ENCODE measurements at regions not wholly inside any gene's neighbourhood (a gene's known extent, or its start where the extent isn't known, plus 50 kb on each side); places are given as distances from the start of the nearest gene placed in this dataset.

DNA sequence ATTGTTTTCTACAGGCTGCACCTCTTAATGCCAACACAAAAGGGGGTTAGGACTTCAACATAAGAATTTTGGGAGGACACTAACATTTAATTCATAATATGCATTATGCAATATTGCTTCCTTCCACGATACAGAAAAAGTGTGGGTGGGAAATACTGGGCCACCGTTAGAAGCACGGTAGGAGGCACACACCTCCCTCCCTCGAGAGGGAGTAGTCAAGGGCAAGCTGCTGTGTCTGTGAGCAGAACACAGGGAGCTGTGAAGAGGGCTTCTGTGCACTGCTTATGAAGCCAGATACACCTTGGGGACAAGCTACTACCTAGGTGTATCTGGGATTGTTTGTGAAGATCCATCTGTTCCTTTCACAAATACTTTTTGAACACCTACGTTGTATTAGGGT lies 109.3 kb upstream of the PLET1 start:
- Histone ChIP-seq H3K23ac (ENCODE audit: low read depth, low read length, poor library complexity) (no peak overlapping the region), H3K79me1 (ENCODE audit: low read depth, low read length) (no peaks in the 10 kb centered on the region), H2BK120ac (ENCODE audit: low read depth, low read length) (no peak overlapping the region), H3K4ac (ENCODE audit: low read length) (no peak overlapping the region), H3K27ac (replicated peaks; ENCODE audit: low read length) (no peak overlapping the region), H3K27me3 (ENCODE audit: control insufficient read depth in 3 of 3, insufficient read depth in 3 of 3, low read depth in 1 of 3, low read length in 3 of 3) (no peaks in the 10 kb centered on the region), H4K8ac (ENCODE audit: low read depth, low read length) (no peak overlapping the region), H3K36me3 (replicated peaks in 1 of 2; ENCODE audit: control insufficient read depth in 2 of 2, insufficient read depth in 2 of 2, low read length in 2 of 2) (no peaks in the 10 kb centered on the region), H3K9ac (ENCODE audit: low read depth, low read length, poor library complexity) (no peak overlapping the region), H3K4me3 (ENCODE audit: low read length in 2 of 2) (no peak overlapping the region), H3K9me3 (replicated peaks in 1 of 2; ENCODE audit: control insufficient read depth in 2 of 2, insufficient read depth in 1 of 2, low read depth in 1 of 2, low read length in 2 of 2) (no peaks in the 10 kb centered on the region), H3K18ac (ENCODE audit: low read length) (no peak overlapping the region), H2AK5ac (ENCODE audit: low read depth, low read length) (no peak overlapping the region), H2BK12ac (ENCODE audit: low read length) (no peak overlapping the region), H2AFZ (ENCODE audit: low read length) (no peak overlapping the region), H2BK5ac (ENCODE audit: low read length) (no peak overlapping the region), H4K91ac (ENCODE audit: low read depth, low read length, poor library complexity) (no peak overlapping the region), H2BK15ac (ENCODE audit: low read length) (no peak overlapping the region), H3K4me1 (ENCODE audit: control insufficient read depth in 2 of 2, insufficient read depth in 1 of 2, low read depth in 1 of 2, low read length in 2 of 2) (peaks cover 0 to 4% of the 10 kb centered on the region in 2 donors), H3K4me2 (ENCODE audit: insufficient read depth, low read length, poor library complexity, severe bottlenecking) (no peak overlapping the region), H3K14ac (ENCODE audit: low read length) (no peak overlapping the region)
- no peak for DNase-seq (ENCODE audit: low spot score)
- no CpG with 5 or more reads among the region's 5 CpGs for WGBS, 2 donors (ENCODE audit: extremely low coverage in 2 of 2, insufficient read length in 2 of 2, insufficient replicate concordance in 1 of 2)

DNA sequence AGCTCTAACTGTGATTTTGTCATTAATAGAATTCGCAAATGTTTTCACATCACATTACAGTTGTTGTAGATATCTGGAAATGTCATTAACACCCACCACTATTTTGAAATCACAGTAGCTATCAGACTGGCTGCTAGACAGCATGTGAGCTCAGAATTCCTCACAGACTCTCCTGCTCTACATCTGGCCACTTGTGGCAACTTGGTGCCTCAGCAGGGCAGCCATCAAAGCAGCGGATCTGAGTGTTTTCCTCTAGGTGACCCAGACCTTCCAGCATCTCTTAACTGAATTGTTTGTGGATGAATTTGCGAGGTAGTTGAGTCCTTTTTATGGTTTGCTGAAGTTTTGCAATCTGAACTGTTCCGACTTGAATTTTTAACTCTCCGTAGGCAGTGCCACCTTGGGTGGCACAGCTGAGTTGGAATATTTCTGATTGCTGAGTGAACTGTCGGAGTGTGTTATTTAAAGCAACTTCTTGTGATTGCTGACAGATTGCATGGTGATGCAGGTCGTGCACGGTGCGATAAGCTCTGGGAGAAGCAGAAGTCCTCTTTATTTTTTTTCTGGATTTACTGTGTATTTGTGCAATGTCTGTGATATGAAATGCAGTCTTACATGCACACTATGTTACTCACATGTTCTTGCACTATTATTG lies 114.0 kb upstream of the PLET1 start:
- WGBS, 2 donors (ENCODE audit: extremely low coverage in 2 of 2, insufficient read length in 2 of 2, insufficient replicate concordance in 1 of 2), result no CpG with 5 or more reads among the region's 9 CpGs
- Histone ChIP-seq H2BK15ac (ENCODE audit: low read length) (no peak overlapping the region), H2AK5ac (ENCODE audit: low read depth, low read length) (no peak overlapping the region), H4K8ac (ENCODE audit: low read depth, low read length) (no peak overlapping the region), H4K91ac (ENCODE audit: low read depth, low read length, poor library complexity) (no peak overlapping the region), H2BK5ac (ENCODE audit: low read length) (no peak overlapping the region), H3K23ac (ENCODE audit: low read depth, low read length, poor library complexity) (no peak overlapping the region), H2BK12ac (ENCODE audit: low read length) (no peak overlapping the region), H2AFZ (ENCODE audit: low read length) (no peak overlapping the region), H3K4me1 (ENCODE audit: control insufficient read depth in 2 of 2, insufficient read depth in 1 of 2, low read depth in 1 of 2, low read length in 2 of 2) (peaks cover 0 to 1% of the 10 kb centered on the region in 2 donors), H3K4me2 (ENCODE audit: insufficient read depth, low read length, poor library complexity, severe bottlenecking) (no peak overlapping the region), H3K27me3 (ENCODE audit: control insufficient read depth in 3 of 3, insufficient read depth in 3 of 3, low read depth in 1 of 3, low read length in 3 of 3) (no peaks in the 10 kb centered on the region), H2BK120ac (ENCODE audit: low read depth, low read length) (no peak overlapping the region), H3K14ac (ENCODE audit: low read length) (no peak overlapping the region), H3K4me3 (ENCODE audit: low read length in 2 of 2) (no peak overlapping the region), H3K9me3 (replicated peaks in 1 of 2; ENCODE audit: control insufficient read depth in 2 of 2, insufficient read depth in 1 of 2, low read depth in 1 of 2, low read length in 2 of 2) (no peaks in the 10 kb centered on the region), H3K36me3 (replicated peaks in 1 of 2; ENCODE audit: control insufficient read depth in 2 of 2, insufficient read depth in 2 of 2, low read length in 2 of 2) (no peaks in the 10 kb centered on the region), H3K27ac (replicated peaks; ENCODE audit: low read length) (no peak overlapping the region), H3K9ac (ENCODE audit: low read depth, low read length, poor library complexity) (no peak overlapping the region), H3K4ac (ENCODE audit: low read length) (no peak overlapping the region), H3K18ac (ENCODE audit: low read length) (no peak overlapping the region), H3K79me1 (ENCODE audit: low read depth, low read length) (no peaks in the 10 kb centered on the region)
- no peak for DNase-seq (ENCODE audit: low spot score)

DNA sequence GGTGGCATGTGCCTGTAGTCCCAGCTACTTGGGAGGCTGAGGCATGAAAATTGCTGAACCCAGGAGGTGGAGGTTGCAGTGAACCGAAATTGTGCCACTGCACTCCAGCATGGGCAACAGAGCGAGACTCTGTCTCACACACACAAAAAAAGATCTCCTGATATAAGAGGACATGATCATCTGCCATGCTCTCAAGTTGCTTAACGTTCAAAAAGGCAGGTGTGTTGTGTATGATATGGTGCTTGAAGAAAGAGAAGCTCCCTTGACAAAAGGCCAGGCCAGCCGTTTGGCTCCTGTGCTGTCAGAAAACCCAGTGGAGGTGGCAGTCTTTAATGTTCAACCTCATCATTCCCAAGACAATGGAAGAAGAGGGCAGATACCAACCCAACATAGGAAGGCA lies 117.3 kb upstream of the PLET1 start:
- H3K36me3 ChIP-seq (replicated peaks in 1 of 2; ENCODE audit: control insufficient read depth in 2 of 2, insufficient read depth in 2 of 2, low read length in 2 of 2), result no peaks in the 10 kb centered on the region
- H4K91ac ChIP-seq (ENCODE audit: low read depth, low read length, poor library complexity), result no peak overlapping the region
- H3K14ac ChIP-seq (ENCODE audit: low read length), result no peak overlapping the region
- H3K79me1 ChIP-seq (ENCODE audit: low read depth, low read length), result no peaks in the 10 kb centered on the region
- H3K23ac ChIP-seq (ENCODE audit: low read depth, low read length, poor library complexity), result no peak overlapping the region
- H4K8ac ChIP-seq (ENCODE audit: low read depth, low read length), result no peak overlapping the region
- no peak overlapping the region for H2AFZ ChIP-seq (ENCODE audit: low read length)
- H3K27ac ChIP-seq (replicated peaks; ENCODE audit: low read length), result no peak overlapping the region
- H3K27me3 ChIP-seq (ENCODE audit: control insufficient read depth in 3 of 3, insufficient read depth in 3 of 3, low read depth in 1 of 3, low read length in 3 of 3), result no peaks in the 10 kb centered on the region
- no peak overlapping the region for H2AK5ac ChIP-seq (ENCODE audit: low read depth, low read length)
- H2BK15ac ChIP-seq (ENCODE audit: low read length), result no peak overlapping the region
- H3K4me3 ChIP-seq (ENCODE audit: low read length in 2 of 2), result no peak overlapping the region
- H2BK5ac ChIP-seq (ENCODE audit: low read length), result no peak overlapping the region
- no peak overlapping the region for H3K9ac ChIP-seq (ENCODE audit: low read depth, low read length, poor library complexity)
- no CpG with 5 or more reads among the region's 4 CpGs for WGBS, 2 donors (ENCODE audit: extremely low coverage in 2 of 2, insufficient read length in 2 of 2, insufficient replicate concordance in 1 of 2)
- no peak overlapping the region for H3K4me2 ChIP-seq (ENCODE audit: insufficient read depth, low read length, poor library complexity, severe bottlenecking)
- no peak overlapping the region for H3K18ac ChIP-seq (ENCODE audit: low read length)
- H3K9me3 ChIP-seq (replicated peaks in 1 of 2; ENCODE audit: control insufficient read depth in 2 of 2, insufficient read depth in 1 of 2, low read depth in 1 of 2, low read length in 2 of 2), result no peaks in the 10 kb centered on the region
- H3K4ac ChIP-seq (ENCODE audit: low read length), result no peak overlapping the region
- H3K4me1 ChIP-seq (ENCODE audit: control insufficient read depth in 2 of 2, insufficient read depth in 1 of 2, low read depth in 1 of 2, low read length in 2 of 2), result peaks cover 0 to 2% of the 10 kb centered on the region in 2 donors
- no peak overlapping the region for H2BK120ac ChIP-seq (ENCODE audit: low read depth, low read length)
- H2BK12ac ChIP-seq (ENCODE audit: low read length), result no peak overlapping the region
- DNase-seq (ENCODE audit: low spot score), result no peak

DNA sequence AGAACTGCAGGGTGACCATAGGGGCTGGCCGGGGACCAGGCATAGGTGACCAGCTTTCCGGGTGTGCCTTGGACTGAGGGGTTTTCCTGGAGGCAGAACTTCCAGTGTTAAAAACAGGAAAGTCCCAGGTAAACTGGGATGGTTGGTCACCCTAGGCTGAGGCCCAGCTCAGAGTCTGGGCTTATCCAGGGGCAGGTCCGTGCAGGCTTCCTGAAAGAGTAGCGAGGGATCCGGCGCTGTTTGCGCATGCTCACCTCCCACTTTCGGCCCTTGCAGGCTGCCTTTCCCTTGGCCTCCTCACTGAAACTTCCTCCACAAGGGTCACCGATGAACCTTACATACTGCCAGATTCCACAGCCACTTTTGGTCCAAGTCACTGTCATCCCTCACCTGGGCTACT lies 119.8 kb upstream of the PLET1 start:
- H3K18ac ChIP-seq (ENCODE audit: low read length), result peak overlapping the region; percentile 20
- H2BK15ac ChIP-seq (ENCODE audit: low read length), result no peak overlapping the region
- H2BK12ac ChIP-seq (ENCODE audit: low read length), result no peak overlapping the region
- H3K79me1 ChIP-seq (ENCODE audit: low read depth, low read length), result no peaks in the 10 kb centered on the region
- H3K27ac ChIP-seq (replicated peaks; ENCODE audit: low read length), result no peak overlapping the region
- WGBS, 2 donors (ENCODE audit: extremely low coverage in 2 of 2, insufficient read length in 2 of 2, insufficient replicate concordance in 1 of 2), result no CpG with 5 or more reads among the region's 9 CpGs
- H3K23ac ChIP-seq (ENCODE audit: low read depth, low read length, poor library complexity), result no peak overlapping the region
- H2BK120ac ChIP-seq (ENCODE audit: low read depth, low read length), result no peak overlapping the region
- H4K8ac ChIP-seq (ENCODE audit: low read depth, low read length), result no peak overlapping the region
- H3K36me3 ChIP-seq (replicated peaks in 1 of 2; ENCODE audit: control insufficient read depth in 2 of 2, insufficient read depth in 2 of 2, low read length in 2 of 2), result no peaks in the 10 kb centered on the region
- H3K4me1 ChIP-seq (ENCODE audit: control insufficient read depth in 2 of 2, insufficient read depth in 1 of 2, low read depth in 1 of 2, low read length in 2 of 2), result peaks cover 0 to 2% of the 10 kb centered on the region in 2 donors
- H2AFZ ChIP-seq (ENCODE audit: low read length), result no peak overlapping the region
- H3K4me2 ChIP-seq (ENCODE audit: insufficient read depth, low read length, poor library complexity, severe bottlenecking), result no peak overlapping the region
- no peaks in the 10 kb centered on the region for H3K27me3 ChIP-seq (ENCODE audit: control insufficient read depth in 3 of 3, insufficient read depth in 3 of 3, low read depth in 1 of 3, low read length in 3 of 3)
- no peak overlapping the region for H3K4me3 ChIP-seq (ENCODE audit: low read length in 2 of 2)
- no peak overlapping the region for H2BK5ac ChIP-seq (ENCODE audit: low read length)
- no peak overlapping the region for H3K9ac ChIP-seq (ENCODE audit: low read depth, low read length, poor library complexity)
- no peak overlapping the region for H4K91ac ChIP-seq (ENCODE audit: low read depth, low read length, poor library complexity)
- no peak overlapping the region for H2AK5ac ChIP-seq (ENCODE audit: low read depth, low read length)
- no peak overlapping the region for H3K14ac ChIP-seq (ENCODE audit: low read length)
- H3K9me3 ChIP-seq (replicated peaks in 1 of 2; ENCODE audit: control insufficient read depth in 2 of 2, insufficient read depth in 1 of 2, low read depth in 1 of 2, low read length in 2 of 2), result no peaks in the 10 kb centered on the region
- DNase-seq (ENCODE audit: low spot score), result no peak
- no peak overlapping the region for H3K4ac ChIP-seq (ENCODE audit: low read length)

Measured in neuronal stem cell (in vitro differentiated cells).